HG03045 (cell line): ENCODE measurements at regions not wholly inside any gene's neighbourhood (a gene's known extent, or its start where the extent isn't known, plus 50 kb on each side); places are given as distances from the start of the nearest gene placed in this dataset.

Experiments used
- ATAC-seq: cut with Tn5 transposase; IDR thresholded peaks from one replicate; pipeline ENCODE4 v1.9.1; 2021; ENCODE audit warnings: mild to moderate bottlenecking, moderate library complexity; ENCODE audit not compliant: unreplicated experiment

- ATAC-seq: no peak
Observed at GRCh38 chr6:37556881-37557644, 57.4 kb upstream of the CCDC167 start.

- no peak for ATAC-seq
Observed at GRCh38 chr6:37555040-37555781, 55.5 kb upstream of the CCDC167 start.

GRCh38 chr6:37554480-37554819 is 54.8 kb upstream of the CCDC167 start:
- no peak for ATAC-seq

- no peak for ATAC-seq
Observed at GRCh38 chr6:37552267-37552666, 52.6 kb upstream of the CCDC167 start.

- ATAC-seq: no peak
Observed at GRCh38 chr6:37551867-37552266, 52.2 kb upstream of the CCDC167 start.

GRCh38 chr6:37551446-37551845 is 51.8 kb upstream of the CCDC167 start:
- no peak for ATAC-seq

GRCh38 chr6:37551002-37551401 is 51.3 kb upstream of the CCDC167 start:
- no peak for ATAC-seq

- no peak for ATAC-seq
Observed at GRCh38 chr6:37550191-37550831, 50.6 kb upstream of the CCDC167 start.

- ATAC-seq: no peak
Observed at GRCh38 chr6:37549558-37549957, 49.9 kb upstream of the CCDC167 start.
